Activated CD8-positive, alpha-beta memory T cell treated with anti-CD3 and anti-CD28 coated beads for 4 hours (primary cell): ENCODE measurements at regions not wholly inside any gene's neighbourhood (a gene's known extent, or its start where the extent isn't known, plus 50 kb on each side); places are given as distances from the start of the nearest gene placed in this dataset.

Experiments used
- DNase-seq, 2 donors: peaks; one replicate each; pipeline ENCODE4 v3.0.0-alpha.2; 2020; ENCODE audit warnings: low read depth in 2 of 2

DNA sequence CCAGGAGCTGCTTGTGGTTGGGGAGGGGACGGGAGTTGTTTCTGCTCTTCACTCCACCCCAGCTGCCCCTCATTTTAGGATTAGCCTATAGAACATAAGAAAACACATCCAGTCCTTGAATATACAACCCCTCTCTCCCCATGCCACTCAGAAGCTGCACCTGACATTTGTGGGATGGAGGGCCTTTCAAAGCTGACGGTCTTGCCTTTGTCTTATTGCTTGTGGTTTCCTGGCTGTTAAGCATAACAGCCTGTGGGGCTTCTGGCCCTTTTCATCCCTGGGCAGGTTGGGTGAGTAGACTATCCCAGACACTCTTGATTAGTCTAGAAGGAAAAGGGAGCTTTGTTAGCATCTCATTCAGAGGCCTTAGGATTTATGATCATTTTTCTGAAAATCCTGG lies 407.6 kb upstream of the BOD1L1 start:
- DNase-seq, result no peak

DNA sequence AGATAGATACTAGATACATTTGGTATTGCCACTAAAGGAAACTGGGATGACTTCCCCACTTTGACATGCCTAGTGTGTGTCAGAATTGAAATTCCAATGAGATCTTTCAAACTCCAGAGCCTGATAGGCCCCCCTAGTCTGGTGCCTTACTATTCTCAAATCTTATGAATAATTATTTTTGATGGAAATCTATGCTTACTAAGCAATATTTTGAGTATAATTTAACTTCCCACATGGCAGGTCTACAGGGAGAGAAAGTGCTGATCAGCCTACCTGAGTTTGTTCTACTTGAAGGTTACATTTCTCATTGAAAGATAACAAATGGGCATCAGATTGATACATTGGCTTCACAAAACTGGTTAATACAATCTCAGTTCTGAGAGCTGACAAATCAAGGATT lies 415.7 kb upstream of the BOD1L1 start:
- DNase-seq, result no peak

DNA sequence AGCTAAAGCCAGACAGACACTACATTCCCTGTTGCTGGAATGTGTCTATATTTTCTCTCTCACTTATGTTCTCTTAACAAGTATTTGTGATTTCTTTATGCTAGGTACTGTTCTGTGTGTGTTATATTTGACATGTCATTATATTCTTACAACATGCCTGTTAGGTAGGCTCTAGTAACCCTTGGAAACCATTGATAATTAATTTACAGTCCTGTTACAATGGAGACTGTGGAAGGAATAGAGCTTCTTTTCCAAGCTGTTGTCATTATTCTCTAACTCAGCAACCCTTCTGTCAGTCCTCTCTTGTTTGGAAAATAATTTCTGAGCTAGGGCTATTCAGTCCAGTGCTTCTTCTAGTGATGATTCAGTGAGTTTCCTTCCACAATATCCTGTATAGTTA lies 419.1 kb upstream of the BOD1L1 start:
- DNase-seq, result no peak

DNA sequence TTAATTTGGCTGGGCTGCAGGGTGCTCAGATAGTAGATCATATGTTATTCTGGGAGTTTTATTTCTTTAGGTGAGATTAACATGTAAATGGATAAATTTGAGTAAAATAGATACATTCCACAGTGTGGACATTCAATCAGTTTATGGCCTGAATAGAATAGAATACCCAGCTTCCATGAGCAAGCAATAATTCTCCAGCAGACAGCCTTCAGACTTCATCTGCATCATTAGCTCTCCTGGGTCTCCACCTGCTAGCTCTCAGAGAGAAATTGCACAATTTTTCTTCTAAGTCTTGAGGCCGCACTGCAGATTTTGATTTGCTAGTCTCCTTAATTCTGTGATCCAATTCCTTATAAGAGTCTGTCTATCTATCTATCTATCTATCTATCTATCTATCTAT lies 420.3 kb upstream of the BOD1L1 start:
- no peak for DNase-seq

DNA sequence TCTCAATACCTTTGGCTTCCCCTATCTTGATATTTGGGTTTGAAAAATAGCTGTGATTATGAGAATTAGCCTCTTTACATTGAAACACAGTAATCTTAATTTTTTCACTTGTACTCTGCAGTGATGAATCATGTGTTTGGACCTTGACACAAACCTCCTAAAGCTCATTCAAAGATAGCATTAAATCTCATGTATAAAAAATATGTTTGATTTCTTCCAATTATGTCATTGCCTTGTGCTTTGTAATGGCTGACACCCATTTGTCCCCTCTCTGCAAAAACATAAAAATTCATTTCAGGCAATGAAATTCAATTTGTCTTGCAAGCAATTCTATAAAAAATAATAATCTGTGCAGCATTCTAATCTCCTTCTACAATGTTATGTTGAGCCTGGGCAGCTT lies 422.4 kb upstream of the BOD1L1 start:
- no peak for DNase-seq

DNA sequence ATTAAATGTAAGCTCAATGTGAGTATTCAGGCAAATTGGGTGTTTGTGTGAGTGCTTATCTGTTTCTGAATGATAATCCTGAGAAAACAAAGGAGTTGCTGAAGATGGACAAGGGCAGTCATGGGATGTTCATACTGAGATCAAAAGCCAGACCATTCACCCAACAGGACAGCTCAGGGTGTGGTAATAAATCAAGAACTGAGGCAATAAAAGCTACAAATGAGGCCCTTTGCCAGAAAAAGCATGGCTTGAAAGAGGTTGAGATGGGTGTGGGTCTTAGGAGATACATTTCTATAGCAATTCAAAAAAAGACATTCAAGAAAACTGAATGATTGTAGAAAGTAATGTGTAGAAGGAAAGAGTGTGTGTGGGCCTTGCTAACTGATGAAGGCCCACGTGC lies 425.8 kb upstream of the BOD1L1 start:
- DNase-seq, result no peak

DNA sequence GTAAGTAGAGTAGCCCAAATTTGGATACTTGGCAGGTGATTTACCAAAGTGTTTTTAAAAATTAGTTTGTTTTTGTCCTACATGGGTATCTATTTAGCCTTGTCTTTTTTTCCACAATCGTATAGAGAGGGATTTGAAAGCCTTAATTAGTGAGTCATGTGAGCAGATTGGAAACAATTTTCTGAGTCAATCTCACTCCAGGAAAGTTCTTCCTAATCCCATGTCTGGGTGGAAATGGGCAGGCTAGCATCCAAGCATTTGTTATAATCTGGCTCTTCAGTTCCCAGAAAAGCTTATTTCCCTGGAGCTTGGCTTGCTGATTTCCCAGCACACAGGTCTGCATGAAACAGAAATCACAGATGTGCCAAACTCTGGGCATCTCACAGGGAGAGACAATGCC lies 426.9 kb upstream of the BOD1L1 start:
- DNase-seq, result no peak

DNA sequence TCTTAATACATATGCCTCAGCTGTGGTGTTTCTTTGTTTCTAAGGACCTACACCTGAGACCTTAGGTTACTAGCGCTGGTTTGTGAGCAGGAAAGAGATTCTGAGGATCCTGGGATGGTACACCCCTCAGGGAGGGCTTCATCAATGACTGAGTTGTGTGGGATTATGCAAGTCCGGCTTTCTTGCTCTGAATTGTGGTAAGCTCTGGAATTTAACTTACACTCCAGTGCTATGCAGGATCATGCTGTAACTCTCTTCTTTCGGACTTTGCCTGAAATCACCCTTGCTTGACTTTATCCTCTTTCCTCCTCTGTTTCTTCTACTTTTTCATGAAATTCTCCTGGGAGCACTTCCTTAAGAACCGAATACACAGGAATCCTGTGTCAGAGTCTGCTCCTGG lies 431.5 kb upstream of the BOD1L1 start:
- no peak for DNase-seq

DNA sequence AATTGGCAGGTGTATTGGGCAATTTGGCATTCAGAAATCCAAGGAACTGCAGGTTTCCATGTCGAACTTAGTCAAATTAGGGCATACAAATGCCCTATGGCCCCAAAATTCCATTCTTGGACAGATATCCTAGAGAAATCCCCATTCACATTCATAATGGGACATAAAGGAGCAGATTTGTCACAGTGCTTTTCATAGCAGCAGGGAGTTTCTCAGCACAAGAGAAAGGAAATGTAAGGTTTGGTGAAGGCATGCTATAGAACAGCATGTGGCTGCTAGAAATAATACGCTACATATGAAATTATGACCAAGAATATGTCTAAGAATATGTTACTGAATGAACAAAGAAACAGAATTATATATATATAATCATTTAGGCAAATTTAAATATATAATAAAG lies 437.5 kb upstream of the BOD1L1 start:
- no peak for DNase-seq

DNA sequence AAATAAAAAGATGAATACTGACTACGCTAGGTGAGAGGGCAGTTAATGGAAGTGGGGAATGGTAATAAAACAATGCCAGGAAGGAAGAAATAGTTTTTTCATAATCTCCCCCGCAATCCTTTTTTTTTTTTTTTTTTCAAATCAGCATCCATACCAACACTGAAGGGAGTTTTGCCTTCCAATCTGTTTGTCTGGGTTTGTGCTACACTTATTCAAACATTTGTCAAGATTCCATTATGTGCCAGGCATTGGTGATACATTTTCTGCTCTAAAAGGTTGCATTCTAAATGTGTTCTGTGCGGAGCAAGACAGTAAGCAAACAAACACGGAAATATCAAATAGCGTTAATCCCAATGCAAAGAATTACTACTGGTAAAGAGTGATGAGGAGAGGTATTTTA lies 437.9 kb upstream of the BOD1L1 start:
- no peak for DNase-seq

DNA sequence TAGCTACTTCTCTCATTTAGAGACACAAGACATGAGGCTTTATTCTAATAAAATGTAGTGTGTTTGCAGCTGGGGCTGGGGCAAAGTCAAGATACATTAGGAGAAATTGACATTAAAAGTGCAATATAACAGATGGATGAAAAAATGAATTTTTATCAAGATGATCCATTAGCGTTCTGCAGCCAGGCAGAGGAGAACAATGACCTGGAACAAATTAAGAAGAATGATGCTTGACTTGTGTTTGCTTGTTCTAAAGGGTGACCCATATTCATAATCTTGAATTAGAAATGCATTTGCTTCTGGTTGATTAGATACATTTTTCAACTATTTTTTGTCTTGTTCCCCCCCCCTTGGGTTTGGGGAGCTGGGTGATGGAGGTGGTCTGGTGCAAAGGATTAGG lies 439.5 kb upstream of the BOD1L1 start:
- DNase-seq, result no peak

DNA sequence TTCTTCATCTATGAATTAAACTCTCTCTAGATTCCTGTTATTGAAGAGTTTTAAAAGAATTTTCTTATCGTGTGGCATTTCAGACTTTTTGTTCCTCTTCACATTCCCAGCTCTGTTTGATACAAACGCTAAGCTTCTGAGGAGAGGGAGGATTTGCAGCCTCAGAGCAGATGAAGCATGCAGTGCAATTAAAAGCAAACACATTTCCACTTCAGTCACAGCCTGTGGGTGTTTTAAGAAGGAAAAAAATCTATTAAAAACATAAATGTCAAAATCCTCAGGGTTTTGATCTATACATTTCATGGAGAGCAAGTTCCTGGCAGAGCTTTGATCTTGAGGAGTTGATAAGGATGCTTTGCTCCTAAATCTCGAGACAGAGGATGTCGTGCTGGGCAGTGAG lies 442.4 kb upstream of the BOD1L1 start:
- no peak for DNase-seq

DNA sequence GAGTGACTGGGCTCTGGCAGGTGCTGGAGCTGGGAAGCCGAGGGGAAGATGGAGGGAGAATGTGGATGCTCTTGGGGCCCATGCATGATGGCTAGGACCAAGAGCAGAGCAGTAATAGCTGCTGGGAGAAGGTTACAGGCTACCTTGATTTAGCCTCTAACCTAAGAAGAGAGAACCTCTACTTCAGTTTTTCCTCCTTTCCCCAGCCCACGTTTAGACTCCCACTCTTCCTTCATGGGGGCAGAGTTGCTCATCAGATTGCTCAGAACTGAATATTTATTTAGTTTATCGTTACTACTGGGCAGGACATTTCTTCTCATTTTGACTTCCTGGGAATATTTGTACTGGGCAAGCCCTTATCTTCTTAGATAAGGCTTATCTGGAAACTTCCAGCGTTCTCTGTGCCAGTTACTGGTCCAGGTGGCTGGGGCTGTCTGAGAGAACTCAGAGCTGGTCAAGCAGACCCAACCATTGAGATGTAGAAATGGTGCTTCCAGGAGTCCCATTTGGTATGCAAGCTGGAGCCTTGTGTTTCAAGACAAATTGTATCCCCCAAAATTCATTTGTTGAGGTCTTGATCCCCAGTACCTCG lies 442.9 kb upstream of the BOD1L1 start:
- no peak for DNase-seq

DNA sequence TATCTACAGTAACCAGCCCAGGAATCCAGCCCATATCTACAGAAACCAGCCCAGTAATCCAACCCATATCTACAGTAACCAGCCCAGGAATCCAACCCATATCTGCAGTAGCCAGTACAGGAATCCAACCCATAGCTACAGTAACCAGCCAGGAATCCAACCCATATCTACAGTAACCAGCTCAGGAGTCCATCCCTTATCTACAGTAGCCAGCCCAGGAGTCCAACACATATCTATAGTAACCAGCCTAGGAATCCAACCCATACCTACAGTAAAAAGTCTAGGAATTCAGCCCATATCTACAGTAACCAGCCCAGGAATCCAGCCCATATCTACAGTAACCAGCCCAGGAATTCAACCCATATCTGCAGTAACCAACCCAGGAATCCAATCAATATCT lies 445.0 kb upstream of the BOD1L1 start:
- DNase-seq, result no peak

DNA sequence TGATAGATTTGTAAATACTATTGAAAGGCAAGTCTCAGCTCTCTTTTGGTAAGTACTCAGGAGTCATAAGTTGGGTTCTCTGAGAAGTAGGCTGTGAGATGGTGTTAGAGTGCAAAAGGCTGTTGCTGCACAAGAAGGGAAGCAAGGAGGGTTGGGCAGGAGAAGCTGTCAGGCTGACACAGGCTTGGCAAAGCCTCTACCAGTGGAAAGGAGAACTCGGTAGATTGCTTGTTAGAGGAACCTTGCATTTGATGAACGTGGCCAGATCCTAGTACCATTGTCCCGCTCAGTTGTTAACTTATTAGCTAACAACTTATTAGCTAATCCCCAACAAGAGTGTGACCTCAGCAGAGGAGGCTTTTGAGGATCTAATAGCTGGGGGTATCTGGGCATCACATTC lies 449.3 kb upstream of the BOD1L1 start:
- DNase-seq, result no peak

DNA sequence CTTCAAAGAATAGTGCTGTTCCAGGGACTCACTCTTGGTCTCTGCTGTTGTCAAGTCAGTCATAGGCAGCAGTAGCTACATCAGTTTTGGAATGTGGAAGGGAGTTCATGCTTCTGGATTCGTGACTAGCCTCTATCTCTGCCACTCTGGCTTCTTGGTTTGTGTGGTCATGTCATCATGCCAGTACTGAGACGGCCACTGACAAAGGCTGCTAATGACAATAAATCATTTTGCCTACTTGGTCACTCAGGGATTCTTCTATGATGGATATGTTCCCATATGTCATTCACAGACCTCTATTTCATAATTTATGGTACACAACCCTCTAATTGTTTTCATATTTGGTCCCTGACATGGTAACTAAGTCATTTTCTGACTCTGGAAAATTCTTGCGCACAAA lies 450.8 kb upstream of the BOD1L1 start:
- no peak for DNase-seq

DNA sequence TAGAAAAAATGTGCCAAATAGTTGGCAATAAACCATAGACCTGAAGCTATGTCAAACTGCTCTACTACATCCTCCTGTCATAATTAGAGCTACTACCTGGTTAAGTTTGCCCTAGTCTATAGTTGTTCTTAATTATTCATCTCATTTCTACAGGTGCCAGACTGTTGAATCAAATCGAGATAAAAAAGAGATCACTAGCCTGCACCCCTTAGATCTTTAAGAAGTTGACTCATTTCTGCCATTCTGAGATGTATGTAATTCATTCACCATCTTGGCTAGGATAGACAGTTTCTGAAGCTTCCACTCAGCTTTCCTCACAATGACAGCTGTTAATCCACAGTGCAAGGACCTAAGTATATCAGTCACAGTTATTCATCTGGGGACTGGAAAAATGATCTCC lies 452.1 kb upstream of the BOD1L1 start:
- no peak for DNase-seq

DNA sequence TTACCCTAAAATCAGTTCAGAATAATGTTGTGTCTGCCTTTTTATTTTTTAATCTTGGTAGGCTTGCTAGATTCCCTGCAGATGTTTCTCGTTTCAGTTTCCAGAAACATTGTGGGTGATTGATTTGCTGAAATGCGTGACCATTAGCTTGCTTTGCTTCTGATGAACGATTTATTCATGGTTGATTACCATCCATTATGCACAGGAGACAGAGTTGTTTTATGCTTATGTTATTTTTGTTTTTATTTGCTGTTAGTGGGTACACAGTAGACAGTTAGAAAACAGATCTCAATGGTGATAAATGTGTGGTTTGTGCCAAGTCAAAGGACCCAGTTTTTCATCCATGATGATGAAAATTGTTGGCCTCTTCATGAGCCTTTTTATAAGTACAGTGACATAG lies 455.6 kb upstream of the BOD1L1 start:
- DNase-seq, result no peak

DNA sequence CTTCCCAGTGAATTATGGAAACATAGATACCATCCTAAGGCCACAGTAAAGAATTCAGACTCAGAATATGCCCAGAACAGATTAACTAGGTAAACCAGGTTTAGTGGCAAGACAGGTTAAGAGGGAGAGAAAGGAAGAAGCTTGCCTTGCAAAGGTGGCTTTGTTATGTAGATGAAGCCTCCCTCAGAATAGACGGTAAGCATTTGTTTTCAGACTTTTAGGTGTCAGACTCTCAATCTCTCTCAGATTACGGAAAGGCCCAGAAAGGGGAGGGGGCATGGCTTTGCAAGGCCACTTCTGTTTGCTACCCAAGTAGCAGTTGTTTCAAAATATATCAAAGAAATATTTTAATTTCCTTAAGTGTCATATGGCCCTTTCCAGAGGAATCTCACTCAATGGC lies 457.1 kb upstream of the BOD1L1 start:
- no peak for DNase-seq

DNA sequence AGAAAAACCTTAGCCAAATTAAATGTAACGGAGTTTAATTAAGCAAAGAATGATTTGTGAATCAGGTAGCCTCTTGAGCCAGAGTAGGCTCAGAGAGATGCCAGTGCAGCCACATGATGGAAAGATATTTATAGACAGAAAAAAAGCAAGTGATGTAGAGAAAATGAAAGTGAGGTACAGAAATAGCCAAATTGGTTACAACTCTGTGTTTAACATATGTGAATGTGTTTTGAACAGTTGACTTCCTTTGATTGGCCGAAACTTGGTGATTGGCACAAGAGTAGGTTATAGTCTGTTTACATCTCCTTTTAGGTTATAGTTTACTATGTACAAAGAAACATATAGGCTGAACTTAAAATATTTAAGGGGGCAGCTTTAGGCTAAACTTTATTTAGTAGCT lies 459.9 kb upstream of the BOD1L1 start:
- DNase-seq, result no peak

DNA sequence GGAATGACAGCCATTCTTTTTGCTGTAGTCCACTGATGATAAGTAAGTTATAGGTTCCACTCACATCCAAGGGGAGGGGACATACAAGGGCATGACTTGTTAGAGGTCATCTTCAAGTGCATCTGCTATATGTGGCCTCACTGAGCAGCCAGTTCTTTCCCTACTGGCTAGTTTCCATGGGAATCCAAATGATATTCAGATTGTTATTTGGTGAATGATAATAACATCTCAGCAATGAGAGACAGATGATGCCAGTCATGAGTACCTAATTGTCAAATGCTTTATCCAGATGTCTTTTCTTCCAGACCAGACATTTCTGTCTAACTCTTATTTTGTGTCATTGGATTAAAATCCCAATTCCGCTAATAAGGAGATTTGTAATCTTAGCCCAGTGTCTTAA lies 460.4 kb upstream of the BOD1L1 start:
- no peak for DNase-seq

DNA sequence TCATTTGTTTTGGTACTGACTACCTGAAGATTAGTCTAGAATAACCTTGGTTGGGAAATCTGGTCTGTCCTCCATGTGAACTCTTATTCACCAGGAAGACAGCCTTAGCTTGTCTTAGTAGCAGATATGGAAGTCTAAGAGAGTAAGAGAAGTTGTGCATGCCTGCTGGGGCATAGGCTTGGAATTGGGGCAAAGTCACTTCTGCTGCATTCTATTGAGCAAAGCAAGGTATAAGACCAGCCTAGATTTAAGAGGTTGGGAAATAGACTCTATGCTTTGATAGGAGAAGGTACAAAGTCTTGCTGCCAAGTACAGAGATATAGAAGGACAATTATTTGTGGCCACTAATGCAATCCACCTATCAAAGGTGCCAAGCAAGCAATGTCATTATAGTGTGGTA lies 464.0 kb upstream of the BOD1L1 start:
- DNase-seq, result no peak

DNA sequence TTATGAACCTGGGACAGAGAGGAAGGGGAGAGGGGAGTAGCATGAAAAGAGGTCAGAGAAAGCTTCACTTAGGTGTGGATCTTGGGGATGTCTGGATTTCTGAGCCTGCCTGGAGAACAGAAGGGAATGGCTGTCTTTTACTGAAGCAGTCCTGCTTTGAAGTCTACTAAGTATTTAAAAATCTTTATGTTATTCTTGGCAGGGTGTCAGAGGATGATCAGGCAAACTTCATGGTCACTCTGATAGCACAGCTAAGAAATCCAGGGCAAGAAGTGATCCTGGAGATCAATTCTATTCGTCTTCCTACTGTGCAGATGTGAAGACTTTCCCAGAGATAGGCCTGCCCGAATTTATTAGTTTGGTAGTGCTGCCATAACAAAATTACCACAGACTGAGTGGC lies 464.4 kb upstream of the BOD1L1 start:
- no peak for DNase-seq

DNA sequence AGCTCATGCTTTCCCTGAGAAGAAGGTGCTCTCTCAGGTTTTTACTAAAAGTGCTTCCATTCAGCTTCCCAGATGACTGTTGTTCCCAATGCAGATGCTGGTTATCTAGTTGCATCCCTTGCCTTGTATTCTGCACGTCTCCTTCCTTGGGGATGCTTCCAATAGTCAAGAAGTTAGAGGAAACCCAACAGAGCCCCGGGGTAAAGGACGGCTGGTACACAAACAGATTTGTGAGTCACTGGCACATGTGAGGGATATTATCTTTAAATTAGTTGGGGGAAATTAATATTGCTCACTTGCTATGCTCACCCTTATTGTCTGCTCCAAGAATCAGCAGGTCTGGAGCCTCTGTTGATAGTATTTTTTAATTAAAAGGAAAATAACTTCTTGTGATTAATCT lies 465.2 kb upstream of the BOD1L1 start:
- no peak for DNase-seq

DNA sequence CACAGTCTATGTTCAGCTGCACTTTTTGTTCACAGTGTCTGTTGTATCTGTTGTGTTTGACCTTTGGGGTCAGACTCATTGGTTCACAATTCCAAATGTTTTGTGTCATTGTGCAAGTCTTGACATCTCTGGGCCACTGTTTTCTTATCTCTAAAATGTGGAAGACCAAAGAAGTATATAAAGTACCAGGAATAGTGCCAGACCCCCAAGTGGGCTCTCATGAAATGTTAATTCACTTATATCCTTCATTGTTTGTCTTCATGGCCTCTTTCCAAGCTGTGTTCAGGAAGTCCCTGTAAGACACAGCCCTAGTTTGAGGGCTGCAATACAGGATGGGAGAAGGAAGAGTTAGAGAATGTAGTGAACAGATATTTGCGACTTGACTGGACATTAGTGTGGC lies 468.3 kb upstream of the BOD1L1 start:
- no peak for DNase-seq
